Liver (tissue), 8 donors: ENCODE measurements at regions not wholly inside any gene's neighbourhood (a gene's known extent, or its start where the extent isn't known, plus 50 kb on each side); places are given as distances from the start of the nearest gene placed in this dataset.
"Not testable (repeated sequence)": the region's sequence is repeated elsewhere in the genome, so short reads cannot be mapped to it uniquely, and the experiment has no call there.

Source experiments
- DNase-seq: peaks from one replicate; pipeline ENCODE4 v3.0.0-alpha.2; 2017; ENCODE audit warnings: low spot score
- H3K27ac ChIP-seq, 2 donors: one replicate each; pipeline ENCODE4 v1.7.0; 2013; ENCODE audit warnings: inconsistent platforms in 2 of 2, low read length in 2 of 2, control low read depth in 1 of 2, low read depth in 1 of 2, mild to moderate bottlenecking in 1 of 2
- H3K27me3 ChIP-seq, 4 donors: one replicate each; pipeline versions ENCODE4 v1.6.1 to v1.7.0; 2013; ENCODE audit warnings: low read length in 3 of 4, inconsistent platforms in 1 of 4, mild to moderate bottlenecking in 1 of 4, moderate library complexity in 1 of 4; ENCODE audit not compliant: control insufficient read depth in 4 of 4, insufficient read depth in 4 of 4
- H3K36me3 ChIP-seq, 4 donors: one replicate each; pipeline versions ENCODE4 v1.6.1 to v1.7.0; 2013; ENCODE audit warnings: low read length in 3 of 4, mild to moderate bottlenecking in 3 of 4, low read depth in 1 of 4, moderate library complexity in 1 of 4; ENCODE audit not compliant: control insufficient read depth in 4 of 4, insufficient read depth in 3 of 4
- H3K4me1 ChIP-seq, 4 donors: one replicate each; pipeline versions ENCODE4 v1.6.1 to v1.7.0; 2013; ENCODE audit warnings: low read length in 3 of 4, mild to moderate bottlenecking in 3 of 4, moderate library complexity in 1 of 4; ENCODE audit not compliant: control insufficient read depth in 4 of 4, insufficient read depth in 4 of 4
- H3K4me3 ChIP-seq, 3 donors: one replicate each; pipeline versions ENCODE4 v1.6.1 to v1.7.0; 2013; ENCODE audit warnings: low read length in 3 of 3, control low read depth in 1 of 3, low read depth in 1 of 3, mild to moderate bottlenecking in 1 of 3
- H3K9ac ChIP-seq, 2 donors: one replicate each; pipeline ENCODE4 v1.7.0; 2013; ENCODE audit warnings: low read length in 2 of 2, mild to moderate bottlenecking in 2 of 2, moderate library complexity in 2 of 2, control low read depth in 1 of 2, low read depth in 1 of 2
- H3K9me3 ChIP-seq, 4 donors: one replicate each; pipeline versions ENCODE4 v1.6.1 to v1.7.0; 2013; ENCODE audit warnings: low read length in 3 of 4; ENCODE audit not compliant: control insufficient read depth in 4 of 4
- FOXA1 ChIP-seq: IDR thresholded peaks from 2 replicates; pipeline ENCODE4 v1.6.1; 2016; ENCODE audit warnings: antibody characterized with exemption
- FOXA2 ChIP-seq: IDR thresholded peaks from 2 replicates; pipeline ENCODE4 v1.6.1; 2016; ENCODE audit warnings: antibody characterized with exemption
- GABPA ChIP-seq, 2 donors: IDR thresholded peaks in 1 of 2; conservative IDR thresholded peaks in 1 of 2; 2 replicates each; pipeline ENCODE4 v1.6.1; 2016; ENCODE audit warnings: antibody characterized with exemption in 2 of 2, mild to moderate bottlenecking in 1 of 2, moderate library complexity in 1 of 2
- HNF4A ChIP-seq, 2 donors: conservative IDR thresholded peaks; 2 replicates each; pipeline ENCODE4 v1.6.1; 2016; ENCODE audit warnings: antibody characterized with exemption in 2 of 2, mild to moderate bottlenecking in 2 of 2
- HNF4G ChIP-seq: IDR thresholded peaks from 2 replicates; pipeline ENCODE4 v1.6.1; 2016; ENCODE audit warnings: antibody characterized with exemption
- JUND ChIP-seq, 2 donors: IDR thresholded peaks; 2 replicates each; pipeline ENCODE4 v1.6.1; 2016; ENCODE audit warnings: antibody characterized with exemption in 2 of 2
- NR2F2 ChIP-seq: IDR thresholded peaks from 2 replicates; pipeline ENCODE4 v1.6.1; 2016; ENCODE audit warnings: antibody characterized with exemption
- RAD21 ChIP-seq, 2 donors: IDR thresholded peaks; 2 replicates each; pipeline ENCODE4 v1.6.1; 2016; ENCODE audit warnings: antibody characterized with exemption in 2 of 2, mild to moderate bottlenecking in 2 of 2
- RXRA ChIP-seq, 2 donors: IDR thresholded peaks; 2 replicates each; pipeline ENCODE4 v1.6.1; 2017 to 2018; ENCODE audit warnings: antibody characterized with exemption in 2 of 2, mild to moderate bottlenecking in 1 of 2
- SP1 ChIP-seq: IDR thresholded peaks from 2 replicates; pipeline ENCODE4 v1.6.1; 2018; ENCODE audit warnings: antibody characterized with exemption, mild to moderate bottlenecking
- TAF1 ChIP-seq: conservative IDR thresholded peaks from 2 replicates; pipeline ENCODE4 v1.6.1; 2016; ENCODE audit warnings: antibody characterized with exemption, mild to moderate bottlenecking
- YY1 ChIP-seq: IDR thresholded peaks from 2 replicates; pipeline ENCODE4 v1.6.1; 2016; ENCODE audit warnings: antibody characterized with exemption, mild to moderate bottlenecking
- WGBS: extraction: QIAGEN DNeasy Blood & Tissue Kit; methylation state at CpG from one replicate; pipeline ENCODE4 v1.1.7; 2013; 5-methylcytosine and 5-hydroxymethylcytosine counted together
- TF ChIP-seq, protein P1 (sequence below): fragments of 150-350 bp; IDR thresholded peaks from 2 replicates; pipeline ENCODE4 v1.5.1; 2017; ENCODE audit warnings: improper control_type of control experiment, low read depth, low read length; ENCODE audit not compliant: missing input control
- TF ChIP-seq, protein P2 (sequence below): IDR thresholded peaks from 2 replicates; pipeline ENCODE4 v1.6.1; 2016; ENCODE audit warnings: antibody characterized with exemption
- TF ChIP-seq, protein P3 (sequence below): IDR thresholded peaks from 2 replicates; pipeline ENCODE4 v1.6.1; 2016; ENCODE audit warnings: antibody characterized with exemption, mild to moderate bottlenecking
- donor health status: healthy.
- donor health status: healthy.
- donor health status: healthy.
- donor health status: healthy.
- donor health status: healthy.

DNA sequence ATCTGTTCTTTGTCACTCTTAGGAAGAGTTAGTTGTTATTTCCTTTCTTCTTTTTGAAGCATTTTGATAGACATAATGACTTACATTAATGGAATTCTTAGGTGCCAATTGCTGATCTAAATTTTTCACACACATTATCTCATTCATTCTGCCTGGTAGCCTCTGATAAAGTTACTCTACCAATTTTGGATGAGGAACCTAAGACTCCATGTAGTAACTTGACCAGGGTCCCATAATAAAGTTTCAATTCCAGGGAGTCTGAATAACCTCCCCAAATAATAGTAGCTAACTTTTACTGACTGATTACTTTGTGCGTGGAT, 73.2 kb upstream of the CITED2 start (continued):
- TF ChIP-seq, protein P1, sequence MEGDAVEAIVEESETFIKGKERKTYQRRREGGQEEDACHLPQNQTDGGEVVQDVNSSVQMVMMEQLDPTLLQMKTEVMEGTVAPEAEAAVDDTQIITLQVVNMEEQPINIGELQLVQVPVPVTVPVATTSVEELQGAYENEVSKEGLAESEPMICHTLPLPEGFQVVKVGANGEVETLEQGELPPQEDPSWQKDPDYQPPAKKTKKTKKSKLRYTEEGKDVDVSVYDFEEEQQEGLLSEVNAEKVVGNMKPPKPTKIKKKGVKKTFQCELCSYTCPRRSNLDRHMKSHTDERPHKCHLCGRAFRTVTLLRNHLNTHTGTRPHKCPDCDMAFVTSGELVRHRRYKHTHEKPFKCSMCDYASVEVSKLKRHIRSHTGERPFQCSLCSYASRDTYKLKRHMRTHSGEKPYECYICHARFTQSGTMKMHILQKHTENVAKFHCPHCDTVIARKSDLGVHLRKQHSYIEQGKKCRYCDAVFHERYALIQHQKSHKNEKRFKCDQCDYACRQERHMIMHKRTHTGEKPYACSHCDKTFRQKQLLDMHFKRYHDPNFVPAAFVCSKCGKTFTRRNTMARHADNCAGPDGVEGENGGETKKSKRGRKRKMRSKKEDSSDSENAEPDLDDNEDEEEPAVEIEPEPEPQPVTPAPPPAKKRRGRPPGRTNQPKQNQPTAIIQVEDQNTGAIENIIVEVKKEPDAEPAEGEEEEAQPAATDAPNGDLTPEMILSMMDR: no peak
- TF ChIP-seq SP1 (no peak), TAF1 (no peak), YY1 (no peak), HNF4A (conservative IDR thresholded peaks at IDR 0.05) (no peak), RXRA (IDR thresholded peaks at IDR 0.05) (no peak), GABPA (IDR thresholded peaks at IDR 0.05 in 1 of 2, conservative IDR thresholded peaks at IDR 0.05 in 1 of 2) (no peak), JUND (IDR thresholded peaks at IDR 0.05) (no peak)
- TF ChIP-seq, protein P2, sequence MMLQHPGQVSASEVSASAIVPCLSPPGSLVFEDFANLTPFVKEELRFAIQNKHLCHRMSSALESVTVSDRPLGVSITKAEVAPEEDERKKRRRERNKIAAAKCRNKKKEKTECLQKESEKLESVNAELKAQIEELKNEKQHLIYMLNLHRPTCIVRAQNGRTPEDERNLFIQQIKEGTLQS: no peak

DNA sequence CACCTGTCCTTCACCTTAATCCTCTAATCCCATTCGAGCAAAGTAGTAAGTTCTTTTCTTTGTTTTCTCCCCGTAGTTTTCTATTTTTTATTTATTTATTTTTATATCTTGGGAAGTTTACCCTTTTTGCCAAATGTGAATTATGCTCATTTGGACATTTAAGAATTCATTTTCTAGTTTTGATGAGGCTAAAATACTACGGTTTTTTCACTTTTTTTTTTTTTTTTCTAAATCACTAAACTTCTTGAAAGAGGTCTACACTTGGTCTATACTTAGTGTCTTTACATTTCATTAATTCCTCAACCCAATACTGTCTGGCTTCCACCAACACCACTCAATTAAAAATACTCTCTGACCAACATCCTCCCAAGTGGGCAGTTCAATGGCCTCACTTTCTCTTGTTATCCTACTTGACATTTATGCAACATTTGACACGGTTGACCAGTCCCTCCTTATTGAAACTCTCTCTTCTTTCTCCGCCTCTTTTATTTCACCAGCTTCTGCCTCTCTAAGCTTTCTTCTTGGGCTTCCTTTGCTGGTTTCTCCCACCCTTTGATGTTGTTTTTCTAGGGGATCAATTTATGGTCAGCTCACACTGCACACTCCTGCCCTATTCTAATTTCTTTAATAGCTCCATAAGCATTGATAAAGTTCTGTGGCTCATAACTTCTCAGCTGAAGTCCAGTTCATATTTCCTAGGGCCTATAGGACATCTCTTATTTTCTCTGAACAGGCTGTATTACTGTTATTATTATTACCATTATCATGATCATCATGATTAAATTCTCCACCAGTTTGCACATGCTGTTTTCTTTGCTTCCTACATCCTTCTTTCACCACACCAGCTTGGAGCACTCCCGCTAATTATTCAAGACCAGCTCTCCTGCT, 72.6 kb upstream of the CITED2 start:
- no peaks in the 10 kb centered on the region for H3K9me3 ChIP-seq
- no peaks in the 10 kb centered on the region for H3K27me3 ChIP-seq
- TF ChIP-seq HNF4A (conservative IDR thresholded peaks at IDR 0.05) (no peak), HNF4G (no peak)
- TF ChIP-seq, protein P1: no peak
- no peak for DNase-seq
- no peaks in the 10 kb centered on the region for H3K36me3 ChIP-seq
- 95% methylated on average over 6 of the region's 6 CpGs for WGBS
- H3K4me1 ChIP-seq: no peaks in the 10 kb centered on the region
- H3K4me3 ChIP-seq: no peak overlapping the region
- H3K9ac ChIP-seq: no peak overlapping the region
- no peak overlapping the region for H3K27ac ChIP-seq

DNA sequence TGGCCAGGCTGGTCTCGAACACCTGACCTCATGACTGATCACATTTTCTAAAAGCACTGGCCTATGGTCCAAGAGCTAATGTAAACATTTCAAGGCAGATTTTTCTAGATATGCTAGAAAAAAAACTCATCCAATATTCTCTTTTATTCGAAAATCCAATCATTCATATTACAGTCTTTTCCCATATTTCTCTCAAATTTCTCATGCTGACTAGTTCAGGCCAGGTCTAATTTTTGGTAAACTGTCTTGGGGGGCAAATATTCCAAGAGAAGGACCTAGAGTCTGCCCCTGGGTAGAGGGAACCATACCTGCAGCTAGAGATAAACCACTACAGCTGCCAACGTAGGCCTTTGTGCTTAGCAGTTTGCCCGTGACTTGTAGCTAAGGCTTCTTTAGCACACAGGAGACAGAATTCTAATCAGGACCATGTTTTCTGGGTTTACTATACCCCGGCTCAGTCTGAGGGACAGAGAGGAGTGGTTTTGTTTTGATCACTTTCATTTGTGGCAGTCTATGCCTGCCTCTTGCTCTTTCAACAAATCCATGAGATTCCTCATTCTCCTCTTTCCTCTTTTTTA, 71.8 kb upstream of the CITED2 start:
- no peak overlapping the region for H3K9ac ChIP-seq
- 96% methylated on average over 5 of the region's 5 CpGs for WGBS
- H3K27ac ChIP-seq: no peak overlapping the region
- H3K9me3 ChIP-seq: no peaks in the 10 kb centered on the region
- DNase-seq: no peak
- TF ChIP-seq, protein P3, sequence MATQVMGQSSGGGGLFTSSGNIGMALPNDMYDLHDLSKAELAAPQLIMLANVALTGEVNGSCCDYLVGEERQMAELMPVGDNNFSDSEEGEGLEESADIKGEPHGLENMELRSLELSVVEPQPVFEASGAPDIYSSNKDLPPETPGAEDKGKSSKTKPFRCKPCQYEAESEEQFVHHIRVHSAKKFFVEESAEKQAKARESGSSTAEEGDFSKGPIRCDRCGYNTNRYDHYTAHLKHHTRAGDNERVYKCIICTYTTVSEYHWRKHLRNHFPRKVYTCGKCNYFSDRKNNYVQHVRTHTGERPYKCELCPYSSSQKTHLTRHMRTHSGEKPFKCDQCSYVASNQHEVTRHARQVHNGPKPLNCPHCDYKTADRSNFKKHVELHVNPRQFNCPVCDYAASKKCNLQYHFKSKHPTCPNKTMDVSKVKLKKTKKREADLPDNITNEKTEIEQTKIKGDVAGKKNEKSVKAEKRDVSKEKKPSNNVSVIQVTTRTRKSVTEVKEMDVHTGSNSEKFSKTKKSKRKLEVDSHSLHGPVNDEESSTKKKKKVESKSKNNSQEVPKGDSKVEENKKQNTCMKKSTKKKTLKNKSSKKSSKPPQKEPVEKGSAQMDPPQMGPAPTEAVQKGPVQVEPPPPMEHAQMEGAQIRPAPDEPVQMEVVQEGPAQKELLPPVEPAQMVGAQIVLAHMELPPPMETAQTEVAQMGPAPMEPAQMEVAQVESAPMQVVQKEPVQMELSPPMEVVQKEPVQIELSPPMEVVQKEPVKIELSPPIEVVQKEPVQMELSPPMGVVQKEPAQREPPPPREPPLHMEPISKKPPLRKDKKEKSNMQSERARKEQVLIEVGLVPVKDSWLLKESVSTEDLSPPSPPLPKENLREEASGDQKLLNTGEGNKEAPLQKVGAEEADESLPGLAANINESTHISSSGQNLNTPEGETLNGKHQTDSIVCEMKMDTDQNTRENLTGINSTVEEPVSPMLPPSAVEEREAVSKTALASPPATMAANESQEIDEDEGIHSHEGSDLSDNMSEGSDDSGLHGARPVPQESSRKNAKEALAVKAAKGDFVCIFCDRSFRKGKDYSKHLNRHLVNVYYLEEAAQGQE: no peak
- TF ChIP-seq JUND (IDR thresholded peaks at IDR 0.05): no peak
- no peak for TF ChIP-seq RXRA (IDR thresholded peaks at IDR 0.05)
- TF ChIP-seq SP1: no peak
- no peak for TF ChIP-seq NR2F2
- TF ChIP-seq RAD21 (IDR thresholded peaks at IDR 0.05): no peak
- TF ChIP-seq, protein P2: no peak
- no peak for TF ChIP-seq GABPA (IDR thresholded peaks at IDR 0.05 in 1 of 2, conservative IDR thresholded peaks at IDR 0.05 in 1 of 2)
- TF ChIP-seq FOXA2: no peak
- TF ChIP-seq FOXA1: no peak
- no peaks in the 10 kb centered on the region for H3K36me3 ChIP-seq
- H3K4me3 ChIP-seq: no peak overlapping the region
- no peaks in the 10 kb centered on the region for H3K27me3 ChIP-seq
- H3K4me1 ChIP-seq: no peaks in the 10 kb centered on the region

DNA sequence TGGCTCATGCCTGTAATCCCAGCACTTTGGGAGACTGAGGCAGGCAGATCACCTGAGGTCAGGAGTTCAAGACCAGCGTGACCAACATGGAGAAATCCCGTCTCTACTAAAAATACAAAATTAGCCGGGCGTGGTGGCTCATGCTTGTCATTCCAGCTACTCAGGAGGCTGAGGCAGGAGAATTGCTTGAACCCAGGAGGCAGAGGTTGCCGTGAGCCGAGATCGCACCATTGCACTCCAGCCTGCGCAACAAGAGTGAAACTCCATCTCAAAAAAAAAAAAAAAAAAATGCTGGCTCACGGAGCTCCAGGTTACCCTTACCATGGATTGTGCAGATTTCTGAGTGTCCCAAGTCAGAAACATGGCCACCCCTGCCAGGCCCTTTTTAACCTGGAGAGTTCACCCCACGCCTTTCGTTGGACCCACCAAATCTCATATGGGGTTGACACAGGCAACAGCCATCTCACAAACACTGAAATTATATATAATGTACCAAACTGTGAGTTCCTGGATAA, 69.9 kb upstream of the CITED2 start:
- H3K4me3 ChIP-seq, H3K27ac ChIP-seq, H3K9me3 ChIP-seq, H3K36me3 ChIP-seq, H3K9ac ChIP-seq, H3K4me1 ChIP-seq, DNase-seq, H3K27me3 ChIP-seq: not testable (repeated sequence)
- WGBS: 98% methylated on average over 11 of the region's 11 CpGs
